Left cardiac atrium (tissue), 4 donors: ENCODE measurements at regions not wholly inside any gene's neighbourhood (a gene's known extent, or its start where the extent isn't known, plus 50 kb on each side); places are given as distances from the start of the nearest gene placed in this dataset.
"Not testable (repeated sequence)": the region's sequence is repeated elsewhere in the genome, so short reads cannot be mapped to it uniquely, and the experiment has no call there.

Experiments
- ATAC-seq, 2 donors: fragments of 200-7000 bp; cut with Tn5 transposase; one replicate each; pipeline ENCODE4 v1.9.1; 2020; ENCODE audit warnings: mild to moderate bottlenecking in 2 of 2, moderate library complexity in 2 of 2
- DNase-seq: peaks from one replicate; pipeline ENCODE4 v3.0.0-alpha.2; 2020
- intact Hi-C, 2 donors: fragments of 100-400 bp; cut with DNase I; formaldehyde crosslinking; loops; one replicate each; pipeline versions ENCODE4 v1.14.1 to v1.15.1; 2022 to 2023
- donor health status: DM: no; HTN: yes; CAD: no.
- donor health status: DM: no; HTN: yes; CAD: no; lungs with severe emphysema.
- donor health status: DM: yes; HTN: yes; CAD: no.
- donor health status: Dilated cardiomyopathy.

DNA sequence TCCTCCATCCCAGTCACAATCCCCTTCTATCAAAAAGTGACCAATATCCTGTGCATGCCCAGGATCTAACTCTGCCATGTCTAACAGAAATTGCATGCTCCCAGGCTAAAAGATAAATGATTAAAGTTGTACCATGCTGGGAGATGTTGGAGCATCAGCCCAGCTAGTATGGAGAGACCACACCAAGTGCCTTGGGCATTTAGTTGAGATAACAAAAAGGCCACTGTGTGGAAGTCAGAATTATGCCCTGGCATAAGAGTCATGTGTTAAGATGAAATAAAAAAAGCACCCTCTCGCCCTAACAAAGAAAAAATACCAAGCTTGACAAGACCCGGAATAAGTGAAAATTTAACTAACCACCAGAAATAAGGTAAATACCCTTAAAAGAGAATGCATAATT is 155.9 kb upstream of the CENPE start:
- ATAC-seq (no peak), DNase-seq (no peak)
- intact Hi-C loops = no loop called here

DNA sequence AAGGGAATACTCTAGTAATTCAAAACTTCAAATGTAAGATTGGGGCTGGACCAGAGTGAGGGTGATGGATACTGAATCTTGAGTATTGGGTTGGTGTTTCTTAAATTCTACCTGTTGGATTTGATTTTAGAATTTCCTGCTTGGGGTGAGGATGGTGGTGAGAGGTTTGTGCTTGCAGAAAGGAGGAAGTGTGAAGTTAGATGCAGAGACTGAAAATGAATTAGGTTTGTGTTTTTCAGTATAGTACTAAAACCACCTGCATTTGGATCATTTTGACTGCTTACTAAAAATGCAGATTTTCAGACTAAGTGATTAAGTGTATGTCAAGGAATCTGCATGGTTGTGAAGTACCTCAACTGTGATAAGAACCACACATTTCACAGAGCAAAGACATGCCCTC is 131.5 kb upstream of the CENPE start:
- intact Hi-C loops = no loop called here
- ATAC-seq = no peak

DNA sequence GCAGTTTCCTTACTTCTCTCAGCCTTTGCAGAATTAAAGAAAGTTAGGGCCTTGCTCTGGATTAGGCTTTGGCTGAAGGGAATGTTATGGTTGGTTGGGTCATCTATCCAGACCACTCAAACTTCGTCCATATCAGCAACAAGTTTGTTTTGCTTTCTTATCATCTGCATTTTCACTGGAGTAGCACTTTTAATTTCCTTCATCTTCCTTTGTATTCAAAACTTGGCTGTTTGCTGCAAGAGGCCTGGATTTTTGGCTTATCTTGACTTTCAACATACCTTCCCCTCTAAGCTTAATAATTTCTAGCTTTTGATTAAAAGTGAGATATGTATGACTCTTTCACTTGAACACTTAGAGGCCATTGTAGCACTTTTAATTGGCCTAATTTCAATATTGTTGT is 126.7 kb upstream of the CENPE start:
- intact Hi-C loops = no loop called here
- DNase-seq (no peak), ATAC-seq (no peak)

More for the DNA sequence above, 131.5 kb upstream of the CENPE start:
- DNase-seq = no peak

DNA sequence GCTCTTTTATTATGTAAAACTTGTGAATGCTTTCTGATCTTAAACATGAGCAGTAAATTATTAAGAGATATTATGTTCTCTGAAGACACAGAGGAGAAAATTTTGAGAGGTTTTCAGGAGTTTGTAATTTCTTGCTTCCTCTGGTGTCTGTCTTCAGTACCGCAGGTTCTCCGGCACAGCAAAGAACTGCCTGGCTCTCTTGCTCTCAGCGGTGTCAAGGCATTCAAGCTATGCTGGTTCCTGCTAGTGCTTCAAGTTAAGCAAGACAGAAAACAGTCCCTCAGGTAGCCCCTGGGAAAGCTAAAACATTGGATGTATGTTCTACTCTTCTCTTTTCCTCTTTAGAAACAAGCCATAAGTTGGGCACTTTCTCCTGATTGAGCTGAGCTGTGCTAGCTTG is 120.2 kb upstream of the CENPE start:
- intact Hi-C loops = no loop called here
- ATAC-seq (no peak), DNase-seq (no peak)

DNA sequence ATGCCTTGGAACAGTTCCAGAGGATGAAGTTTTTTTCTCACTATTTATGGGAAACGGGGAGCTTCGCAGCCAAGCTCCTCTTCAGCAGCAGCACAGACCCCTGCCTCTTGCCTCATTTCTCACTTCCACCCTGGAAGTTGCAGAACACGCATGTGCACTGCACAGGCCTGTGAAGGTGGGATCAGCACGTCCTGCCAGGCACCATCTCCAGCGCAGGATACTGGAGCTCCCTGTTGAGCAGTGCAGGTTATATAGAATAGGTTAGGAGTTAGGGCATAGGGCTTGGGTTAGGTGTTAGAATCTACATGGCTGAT is 110.1 kb upstream of the CENPE start:
- intact Hi-C loops = no loop called here
- ATAC-seq (no peak), DNase-seq (no peak)

DNA sequence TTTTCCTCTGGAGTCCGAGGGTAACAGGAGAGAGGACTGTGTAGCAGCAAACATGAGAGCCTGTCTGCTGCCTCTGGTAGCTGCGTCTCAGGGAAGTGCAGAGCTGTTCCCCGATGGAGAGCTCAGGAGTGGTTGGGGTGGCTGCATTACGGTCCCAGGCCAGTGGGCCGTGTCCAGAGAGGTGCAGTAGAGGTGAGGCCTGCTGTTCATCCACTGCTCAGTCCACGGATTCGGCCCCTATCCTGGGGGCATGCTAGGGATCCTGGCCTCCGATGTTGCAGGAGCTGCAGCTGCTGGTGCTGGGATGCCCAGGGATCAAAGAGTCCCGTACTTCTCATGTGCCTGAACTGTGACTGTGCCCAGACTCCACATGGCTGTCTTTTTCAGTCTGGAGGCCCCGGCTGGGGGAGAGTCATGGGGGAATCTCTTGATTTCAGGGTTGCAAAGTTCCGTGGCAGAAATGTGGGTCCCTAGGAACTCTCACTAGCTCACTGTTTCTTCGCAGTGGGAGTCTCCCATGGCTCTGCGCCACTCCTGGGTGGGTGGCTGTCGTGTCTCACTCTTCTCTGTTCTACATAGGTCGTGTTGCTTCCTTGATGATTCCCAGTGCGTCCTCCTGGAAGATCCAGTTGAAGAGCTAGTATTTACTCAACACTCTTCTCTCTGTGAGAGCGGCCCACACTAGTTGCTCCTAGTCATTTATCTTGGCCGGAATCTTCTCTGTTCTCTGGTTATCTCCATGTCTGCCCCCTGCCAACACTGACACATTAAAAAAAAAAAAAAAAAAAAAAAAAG is 109.5 kb upstream of the CENPE start:
- intact Hi-C loops = no loop called here
- DNase-seq (no peak), ATAC-seq (no peak)

DNA sequence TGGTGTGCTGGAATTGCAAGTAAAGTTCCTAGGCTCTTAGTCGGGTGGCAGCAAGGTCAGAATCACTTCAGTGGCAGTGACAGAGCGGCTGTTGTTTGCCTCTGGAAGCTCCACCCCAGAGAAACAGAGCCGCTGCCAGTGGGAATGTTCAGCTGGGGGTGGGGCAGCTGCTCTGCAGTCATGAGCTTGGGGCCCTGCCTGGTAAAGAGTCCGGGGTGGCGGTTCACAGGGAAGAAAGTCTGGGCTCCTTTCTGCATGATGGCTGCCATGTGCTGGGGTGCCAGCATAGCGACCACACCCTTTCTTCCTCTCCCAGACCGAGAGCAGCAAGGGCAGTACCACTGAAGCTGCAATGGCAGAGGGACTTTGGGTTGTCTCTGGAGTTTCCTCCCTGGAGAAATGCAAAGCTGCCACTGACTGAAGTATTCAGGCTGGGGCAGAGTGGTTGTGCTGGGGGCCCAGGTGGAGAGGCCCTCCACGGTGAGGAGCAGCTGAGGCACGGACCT is 108.8 kb upstream of the CENPE start:
- intact Hi-C loops = no loop called here
- no peak for DNase-seq
- peak; percentile 54 to 61 for ATAC-seq

DNA sequence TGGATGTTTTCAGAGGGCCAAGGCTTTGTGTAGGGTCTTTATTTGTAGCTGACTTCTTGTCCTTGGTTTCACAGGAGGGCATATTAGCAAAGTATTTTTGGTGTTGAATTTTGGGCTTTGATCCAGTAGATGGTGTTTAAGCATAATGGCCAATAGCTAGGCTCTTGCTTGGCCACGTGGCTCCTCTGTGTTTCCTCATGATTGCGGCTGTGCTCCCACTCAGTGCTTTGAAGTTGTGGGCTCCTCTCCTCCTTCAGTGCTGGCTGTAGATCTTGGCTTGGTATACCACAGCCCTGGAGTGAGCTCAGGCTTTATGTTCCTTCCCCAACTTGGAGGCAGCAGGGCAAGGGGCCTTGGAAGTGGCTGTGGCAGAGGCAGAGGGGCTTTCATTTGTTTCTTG is 107.2 kb upstream of the CENPE start:
- intact Hi-C loops = no loop called here
- DNase-seq = no peak
- no peak for ATAC-seq

DNA sequence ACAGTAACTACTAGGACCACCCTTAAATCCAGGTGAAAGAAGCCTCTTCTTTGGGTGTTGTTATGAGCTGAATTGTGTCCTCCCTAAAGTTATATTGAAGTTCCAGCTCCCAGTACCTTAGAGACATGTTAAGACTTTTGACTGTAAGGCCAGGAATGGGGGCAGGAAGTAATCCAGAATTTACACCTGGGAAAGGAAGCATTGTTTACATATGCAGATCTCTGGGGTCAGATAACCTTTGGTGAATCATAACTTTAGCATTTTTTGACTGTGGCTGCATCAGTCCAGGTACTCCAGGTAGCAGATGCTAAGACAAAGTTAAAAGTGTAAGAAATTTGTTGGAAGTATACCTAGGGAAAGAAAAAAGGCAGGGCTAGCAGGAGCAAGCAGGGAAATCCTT is 104.9 kb upstream of the CENPE start:
- DNase-seq (no peak), ATAC-seq (no peak)
- intact Hi-C loops = no loop called here

DNA sequence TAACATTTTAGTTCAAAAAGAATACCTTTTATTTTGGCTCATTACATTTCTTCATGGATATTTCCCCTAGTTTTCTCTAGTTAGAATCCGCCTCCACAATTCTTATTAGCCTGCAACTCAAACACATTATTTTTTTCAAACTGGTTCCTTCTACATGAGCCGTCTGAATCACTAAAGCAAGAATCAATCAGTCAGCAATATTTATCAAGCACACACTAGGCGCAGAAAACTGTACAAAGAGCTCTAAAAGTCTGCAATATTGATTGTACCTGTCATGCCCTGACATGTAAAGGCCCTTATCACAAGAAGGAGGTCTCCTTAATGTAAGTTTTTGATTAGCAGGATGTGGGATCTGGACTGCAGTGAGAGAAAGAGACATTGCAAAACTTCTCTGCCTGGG is 94.8 kb upstream of the CENPE start:
- intact Hi-C loops = no loop called here
- no peak for DNase-seq
- ATAC-seq = no peak

DNA sequence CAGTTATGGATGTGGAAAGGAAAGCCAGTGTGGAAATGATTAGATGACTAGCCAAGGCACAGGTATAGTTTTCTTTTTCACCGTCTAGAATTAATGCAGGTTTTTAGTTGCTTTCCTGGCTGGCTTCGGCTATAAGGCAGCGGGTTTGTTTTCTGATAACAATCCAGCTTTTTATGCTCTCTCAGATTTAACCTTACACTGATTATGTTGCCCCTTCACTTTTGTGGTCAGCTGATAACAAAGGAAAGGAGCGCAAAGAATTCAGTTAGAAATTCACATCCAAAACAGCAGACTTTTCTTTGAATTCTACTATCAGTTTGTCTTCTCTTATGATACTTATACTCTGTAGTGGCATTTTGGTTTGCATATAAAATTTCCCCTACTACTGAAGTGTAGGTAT is 94.2 kb upstream of the CENPE start:
- no peak for DNase-seq
- ATAC-seq = no peak
- intact Hi-C loops = no loop called here

DNA sequence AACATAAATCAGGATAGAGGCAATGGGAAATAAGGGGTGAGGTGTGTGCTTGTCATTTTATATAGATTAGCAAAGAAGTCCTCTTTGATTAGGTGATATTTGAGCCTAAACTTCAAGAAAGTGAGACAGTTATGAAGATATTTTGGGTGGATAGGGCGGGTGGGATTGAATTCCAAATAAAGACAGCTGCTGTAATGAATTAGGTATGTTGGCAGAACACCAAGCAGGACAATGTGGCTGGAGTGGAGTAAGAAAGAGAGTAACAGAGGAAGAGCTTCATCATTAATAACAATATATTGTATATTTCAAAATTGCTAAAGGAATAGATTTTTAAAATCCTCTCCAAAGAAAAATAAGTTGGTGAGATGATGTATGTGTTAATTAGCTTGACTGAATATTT is 91.0 kb upstream of the CENPE start:
- no peak for DNase-seq
- intact Hi-C loops = no loop called here
- ATAC-seq = no peak

DNA sequence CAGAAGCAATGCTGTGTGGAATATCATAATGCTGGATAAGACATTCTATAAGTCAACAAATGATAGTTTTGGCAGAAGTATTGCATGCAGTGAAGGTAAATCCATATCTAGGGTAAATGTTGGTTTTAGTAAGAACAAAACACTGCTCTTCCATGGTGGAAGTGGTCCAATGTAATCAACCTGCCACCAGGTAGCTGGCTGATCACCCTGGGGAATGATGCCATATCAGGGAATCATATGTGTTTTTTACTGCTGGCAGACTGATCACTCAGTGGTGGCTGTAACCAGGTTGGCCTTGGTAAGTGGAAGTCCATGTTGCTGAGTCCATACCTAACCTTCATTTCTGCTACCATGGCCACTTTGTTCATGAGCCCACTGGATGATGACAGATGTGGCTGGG is 74.0 kb upstream of the CENPE start:
- ATAC-seq = no peak
- no peak for DNase-seq
- intact Hi-C loops = no loop called here

DNA sequence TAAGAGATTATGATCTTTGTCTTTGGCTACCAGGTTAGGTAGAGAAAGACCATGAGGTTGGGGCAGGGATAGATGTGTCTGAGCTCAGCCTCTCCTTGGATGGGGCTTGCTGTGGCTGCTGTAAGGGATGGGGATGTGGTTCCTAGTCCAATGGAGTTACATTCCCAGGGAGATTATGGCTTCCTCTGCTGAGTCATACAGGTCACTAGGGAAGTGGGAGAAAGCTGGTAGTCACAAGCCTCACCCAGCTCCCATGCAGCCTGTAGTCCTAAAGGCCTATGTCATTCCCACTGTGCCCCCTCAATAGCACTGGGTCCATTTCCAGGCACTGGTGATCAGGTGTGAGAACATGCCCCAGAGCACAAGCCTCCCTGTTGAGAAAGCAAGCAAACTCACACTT is 70.6 kb upstream of the CENPE start:
- intact Hi-C loops = no loop called here
- ATAC-seq = no peak
- no peak for DNase-seq

DNA sequence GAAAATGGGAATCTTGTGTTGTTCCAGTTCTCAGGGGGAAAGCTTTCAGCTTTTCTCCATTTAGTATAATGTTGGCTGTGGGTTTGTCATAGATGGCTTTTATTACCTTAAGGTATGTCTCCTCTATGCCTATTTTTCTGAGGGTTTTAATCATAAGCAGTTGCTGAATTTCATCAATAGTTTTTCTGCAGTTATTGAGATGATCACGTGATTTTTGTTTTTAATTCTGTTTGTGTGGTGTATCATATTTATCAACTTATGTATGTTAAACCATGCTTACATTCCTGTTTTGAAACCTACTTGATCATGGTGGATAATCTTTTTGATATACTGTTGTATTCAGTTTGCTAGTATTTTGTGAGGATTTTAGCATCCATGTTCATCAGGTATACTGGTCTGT is 66.8 kb upstream of the CENPE start:
- ATAC-seq (no peak), DNase-seq (no peak)
- intact Hi-C loops = no loop called here

DNA sequence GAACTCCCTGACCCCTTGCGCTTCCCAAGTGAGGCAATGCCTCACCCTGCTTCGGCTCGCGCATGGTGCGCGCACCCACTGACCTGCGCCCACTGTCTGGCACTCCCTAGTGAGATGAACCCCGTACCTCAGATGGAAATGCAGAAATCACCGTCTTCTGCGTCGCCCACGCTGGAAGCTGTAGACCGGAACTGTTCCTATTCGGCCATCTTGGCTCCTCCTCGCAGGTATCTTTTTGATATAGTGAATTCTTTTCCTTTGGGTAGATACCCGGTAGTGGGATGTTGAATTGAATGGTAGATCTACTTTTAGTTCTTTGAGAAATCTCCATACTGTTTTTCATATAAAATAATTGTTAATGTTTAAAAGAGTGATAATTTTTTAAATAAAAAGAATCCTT is 57.9 kb upstream of the CENPE start:
- intact Hi-C loops, DNase-seq, ATAC-seq: not testable (repeated sequence)
